HG03060 (cell line): ENCODE measurements at regions not wholly inside any gene's neighbourhood (a gene's known extent, or its start where the extent isn't known, plus 50 kb on each side); places are given as distances from the start of the nearest gene placed in this dataset.

ENCODE experiments used
- ATAC-seq: cut with Tn5 transposase; IDR thresholded peaks from one replicate; pipeline ENCODE4 v1.9.1; 2021; ENCODE audit warnings: low read depth, moderate number of reproducible peaks; ENCODE audit not compliant: unreplicated experiment

DNA sequence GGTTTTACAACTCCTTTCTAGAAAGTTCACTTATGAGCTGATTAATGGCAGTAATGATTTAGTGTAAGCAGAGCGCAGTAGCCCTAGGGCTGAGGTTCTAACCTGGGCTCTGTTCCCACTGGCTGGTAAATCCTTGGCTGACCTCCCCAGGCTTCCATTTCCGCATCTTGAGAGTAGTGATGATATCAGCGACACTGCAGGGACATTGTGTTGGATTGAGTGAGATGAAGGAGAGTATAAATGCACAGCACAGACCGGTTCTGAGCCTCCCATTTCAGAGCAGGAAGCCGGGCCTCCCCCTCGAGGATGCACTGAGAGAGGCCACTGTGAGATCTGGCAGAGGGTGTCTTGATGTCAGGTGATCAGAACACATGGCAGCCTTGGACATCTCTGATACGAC lies 477.2 kb upstream of the SULF2 start:
- ATAC-seq = no peak

DNA sequence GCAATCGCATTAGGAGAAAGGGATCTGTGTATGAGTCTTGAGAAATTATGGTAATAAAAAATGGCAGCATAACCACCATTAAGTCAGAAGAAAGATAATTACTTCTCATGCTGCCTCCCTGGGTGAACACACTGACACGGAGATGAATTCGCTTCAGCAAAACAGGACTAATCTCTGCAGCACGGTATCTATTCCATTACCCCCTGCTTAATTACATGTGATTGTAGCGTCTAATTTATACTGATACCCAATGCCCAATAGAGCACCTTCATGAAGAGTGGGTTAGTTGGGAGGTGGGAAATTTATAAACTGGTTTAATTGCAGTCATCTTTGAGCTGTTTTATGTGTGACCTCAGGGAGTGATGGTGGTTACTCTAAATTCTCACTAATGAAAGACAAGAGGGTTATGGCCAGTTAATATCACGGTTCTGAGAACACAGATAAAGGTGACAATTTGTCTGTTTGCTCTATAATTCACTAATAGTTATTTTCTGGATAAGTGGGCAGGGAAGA lies 476.2 kb upstream of the SULF2 start:
- no peak for ATAC-seq

DNA sequence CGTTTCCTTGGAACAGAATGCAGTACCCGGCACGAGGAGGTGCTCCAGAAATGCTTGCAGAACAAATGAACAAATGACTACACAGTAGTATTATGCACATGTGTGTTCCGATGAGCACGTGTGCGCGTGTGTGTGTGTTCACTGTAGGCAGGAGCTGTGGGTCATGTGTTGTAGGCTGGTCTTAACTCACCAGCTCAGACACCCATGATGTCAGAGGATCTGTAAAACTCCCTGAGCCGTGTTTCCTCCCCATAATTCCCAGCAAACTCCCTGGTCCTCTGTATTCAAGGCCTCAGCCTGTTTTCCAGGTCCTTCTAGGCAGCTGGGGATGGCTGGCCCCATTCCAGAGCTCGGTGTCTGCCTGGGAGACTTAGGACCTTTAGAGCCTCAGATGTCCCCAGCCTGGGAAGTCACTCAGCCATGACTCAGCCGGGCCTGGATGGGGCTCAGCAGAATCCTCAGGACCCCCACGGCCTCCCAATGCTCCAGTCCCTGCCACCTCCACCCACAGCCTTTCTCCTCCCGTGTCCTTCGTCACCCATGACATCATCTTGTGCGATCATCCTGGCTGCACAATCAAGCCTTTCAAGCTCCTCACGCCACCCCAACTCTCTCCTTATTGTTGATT lies 475.0 kb upstream of the SULF2 start:
- ATAC-seq = no peak

DNA sequence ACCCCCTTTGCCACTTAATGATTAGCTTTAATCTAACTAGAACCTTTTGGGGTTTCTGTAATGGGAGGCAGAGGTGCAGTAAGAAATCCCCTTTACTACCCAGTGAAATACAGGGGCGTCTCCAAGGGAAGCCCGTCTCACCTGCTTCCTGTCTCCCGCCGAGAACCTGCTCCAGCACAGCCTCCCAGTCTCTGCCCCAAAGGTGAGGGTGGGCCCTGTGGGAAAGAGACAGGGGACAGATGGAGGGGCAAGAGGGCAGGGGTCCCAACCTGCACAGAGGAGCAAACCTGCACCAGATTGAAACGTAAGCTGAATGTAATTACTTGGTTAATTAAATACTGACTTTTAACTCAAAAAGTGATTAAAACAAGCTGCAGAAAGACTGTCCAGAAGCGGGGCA lies 474.2 kb upstream of the SULF2 start:
- no peak for ATAC-seq

DNA sequence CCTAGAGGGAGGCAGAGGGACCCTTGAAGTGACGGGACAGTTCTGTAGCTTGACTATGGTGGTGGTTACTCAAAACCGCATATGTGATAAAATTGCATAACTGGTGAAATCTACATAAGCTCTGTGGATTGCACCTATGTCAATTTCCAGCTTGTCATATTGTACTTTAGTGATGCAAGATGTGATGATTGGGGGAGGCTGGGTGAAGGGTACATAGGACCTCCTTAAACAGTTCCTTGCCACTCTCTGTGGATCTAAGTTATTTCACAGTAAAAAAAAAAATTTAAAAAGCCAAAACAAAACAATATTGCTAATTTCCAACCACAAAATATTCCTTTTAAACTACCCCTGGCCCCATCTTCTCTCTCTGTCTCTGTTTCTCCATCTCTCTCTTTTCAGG lies 472.6 kb upstream of the SULF2 start:
- ATAC-seq = no peak

DNA sequence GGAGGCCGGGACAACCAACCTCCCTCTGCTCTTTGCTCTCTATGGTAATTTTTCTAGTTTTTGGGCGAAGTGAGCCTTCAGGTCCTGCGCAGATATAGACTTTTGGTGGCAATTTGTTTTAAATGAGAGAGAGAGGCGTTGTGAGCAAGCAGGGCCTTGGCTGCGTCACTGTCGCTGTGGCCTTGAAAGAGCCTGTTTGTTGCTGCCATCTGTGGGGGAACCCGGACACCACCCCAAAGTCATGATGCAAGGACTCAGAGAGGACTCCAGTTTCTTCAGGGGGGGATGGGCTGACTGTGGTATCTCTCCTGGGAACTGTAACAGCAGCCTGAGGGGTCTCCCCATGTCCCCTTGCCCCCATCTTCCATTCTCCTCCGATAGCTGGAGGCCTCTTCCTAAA lies 462.7 kb upstream of the SULF2 start:
- ATAC-seq = no peak

DNA sequence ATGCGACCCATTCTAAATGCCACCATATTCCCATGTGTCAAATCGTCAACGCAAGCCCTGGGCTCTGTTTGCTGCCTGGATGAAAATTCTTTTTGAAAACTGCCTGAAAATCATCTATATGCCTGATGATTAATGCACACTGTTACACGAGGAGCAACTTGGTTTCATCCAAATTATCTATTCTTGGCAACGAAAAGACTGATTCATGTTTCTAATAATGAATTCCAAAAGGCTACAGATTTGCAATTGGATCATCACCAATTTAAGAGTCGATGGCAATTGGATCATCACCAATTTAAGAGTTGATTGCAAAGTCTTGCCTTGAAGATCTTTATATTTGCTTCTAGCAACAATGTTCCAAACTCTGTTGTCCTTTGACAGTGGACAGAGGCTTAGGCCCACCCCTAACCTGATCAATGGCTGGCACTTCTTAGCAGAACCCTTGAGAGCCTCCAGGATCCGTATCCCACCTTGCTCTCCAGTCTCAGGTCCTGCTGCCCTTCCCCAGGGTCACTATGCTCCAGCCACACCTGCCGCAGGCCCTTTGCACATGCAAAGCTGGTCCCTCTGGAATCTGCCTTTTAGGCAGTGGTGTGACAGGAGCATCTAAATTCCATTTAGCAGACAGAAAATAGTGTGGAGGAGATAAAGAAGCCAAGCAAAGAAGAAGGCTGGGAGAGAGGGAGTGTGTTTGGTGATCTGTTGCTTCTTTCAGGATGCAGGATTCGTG lies 460.9 kb upstream of the SULF2 start:
- no peak for ATAC-seq

DNA sequence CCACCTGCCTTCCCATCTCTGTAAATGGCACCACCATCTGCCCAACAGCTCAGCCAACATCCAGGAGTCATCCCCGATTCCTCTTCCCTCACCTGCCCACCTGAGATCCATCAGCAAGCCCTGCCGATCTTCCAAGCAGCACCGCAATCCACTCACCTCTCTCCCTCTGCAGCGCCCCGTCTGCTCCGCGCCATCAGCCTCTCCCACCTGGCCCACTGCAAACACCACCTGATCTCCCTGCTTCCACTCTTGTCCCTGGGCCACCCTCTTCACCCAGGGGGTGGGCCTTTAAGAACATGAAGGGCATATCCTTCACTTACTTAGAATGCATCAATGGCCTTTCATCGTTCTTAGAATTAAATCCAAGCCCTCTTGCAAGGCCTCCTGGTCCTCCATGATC lies 457.3 kb upstream of the SULF2 start:
- no peak for ATAC-seq

DNA sequence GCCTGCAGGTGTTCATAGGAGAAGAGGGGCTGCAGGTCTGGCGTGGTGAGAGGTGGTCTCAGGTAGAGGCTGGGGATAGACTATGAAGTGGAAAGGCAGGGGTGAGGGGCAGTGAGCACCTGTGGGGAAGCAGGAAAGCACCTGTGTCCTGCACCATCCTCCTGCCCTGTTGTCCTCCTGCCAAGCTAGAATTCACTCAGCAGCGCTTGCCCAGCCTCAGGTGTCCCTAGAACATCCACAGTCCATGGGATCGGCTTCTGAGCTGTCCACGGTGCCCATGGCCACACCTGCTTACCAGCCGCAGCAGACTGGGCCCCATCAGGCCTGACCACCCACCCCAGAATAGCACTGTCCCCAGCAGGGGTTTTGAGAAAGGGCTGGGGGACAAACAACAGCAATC lies 456.2 kb upstream of the SULF2 start:
- no peak for ATAC-seq

DNA sequence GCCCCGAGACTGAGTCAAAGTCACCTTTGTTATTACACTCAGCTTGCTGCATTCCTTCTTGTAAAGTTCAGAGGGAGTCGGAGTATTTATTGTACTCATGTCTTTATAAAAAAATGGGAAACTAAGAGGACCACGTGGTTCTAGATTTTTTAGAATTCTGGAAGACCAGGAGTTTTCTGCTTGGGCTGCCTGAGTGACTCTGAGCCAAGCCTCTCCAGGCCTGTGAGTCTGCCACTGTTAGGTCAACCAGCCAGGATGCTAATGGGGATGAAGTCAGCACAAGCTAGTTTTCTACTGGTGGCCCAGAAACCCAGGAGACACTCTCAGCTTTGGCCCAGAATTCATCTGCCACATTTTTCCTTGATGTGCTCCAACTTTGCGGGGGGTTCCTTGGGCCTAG lies 453.5 kb upstream of the SULF2 start:
- ATAC-seq = no peak

DNA sequence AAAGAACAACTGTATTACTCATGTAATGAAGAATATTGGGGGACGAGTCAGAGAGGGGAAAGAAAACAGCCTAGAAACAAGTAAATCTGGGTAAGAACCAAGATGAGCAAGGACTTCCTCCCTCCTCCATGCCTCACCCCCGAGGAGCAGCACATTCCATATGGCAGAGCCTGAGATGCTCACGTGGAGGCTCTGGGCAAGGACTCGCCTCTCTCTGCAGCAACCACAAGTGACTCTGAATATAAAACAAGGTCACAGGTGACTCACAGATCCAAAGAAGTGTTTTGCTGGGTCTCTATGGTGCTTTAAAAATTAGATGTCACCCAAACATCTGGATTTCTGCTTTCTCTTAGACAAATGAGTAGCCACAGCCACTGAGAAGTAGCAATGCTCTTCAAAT lies 453.0 kb upstream of the SULF2 start:
- ATAC-seq = no peak

DNA sequence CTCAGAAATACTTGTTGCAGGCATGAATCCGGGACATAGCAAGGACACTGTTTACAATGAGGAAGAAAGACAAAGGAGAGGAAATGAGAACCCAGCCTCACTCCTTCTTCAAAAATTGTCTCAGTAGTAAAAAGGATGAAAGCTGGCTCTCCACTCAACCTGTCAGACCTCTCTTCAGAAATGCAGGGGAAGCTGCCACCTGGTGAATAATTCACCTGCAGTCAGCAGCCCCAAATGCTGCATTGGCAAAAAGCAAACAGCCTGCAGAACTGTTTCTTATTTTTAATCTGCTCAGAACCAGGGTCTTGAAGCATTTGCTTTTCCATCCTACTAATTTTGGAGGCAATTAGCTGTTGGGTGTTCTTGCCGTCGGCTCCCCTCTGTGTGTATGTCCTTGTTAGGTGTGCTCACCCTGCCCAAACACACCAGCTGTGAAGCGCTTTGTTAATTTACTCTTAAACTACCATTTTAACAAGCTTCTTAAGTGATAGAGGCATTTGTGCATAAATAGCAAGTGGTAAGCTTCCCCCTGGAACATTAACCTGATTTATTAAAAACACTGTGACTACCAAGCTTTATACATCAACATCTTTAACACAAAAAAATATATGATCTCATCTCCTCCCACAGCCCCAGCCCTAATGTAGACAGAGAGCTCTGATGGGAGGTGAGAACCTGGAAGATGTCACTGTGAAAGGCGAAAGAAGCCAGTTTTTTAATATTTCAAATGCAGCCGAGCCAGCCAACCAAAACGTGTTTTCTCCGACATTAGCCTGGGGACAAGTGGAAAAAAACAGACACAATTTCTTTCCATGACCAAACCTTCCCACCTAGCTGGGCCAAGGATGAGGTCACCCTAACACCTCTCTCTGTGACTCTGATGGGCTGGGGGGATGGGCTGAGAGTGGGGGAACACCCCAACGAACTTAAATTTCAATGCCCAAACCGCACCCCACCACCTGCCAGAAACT lies 451.0 kb upstream of the SULF2 start:
- ATAC-seq = no peak

DNA sequence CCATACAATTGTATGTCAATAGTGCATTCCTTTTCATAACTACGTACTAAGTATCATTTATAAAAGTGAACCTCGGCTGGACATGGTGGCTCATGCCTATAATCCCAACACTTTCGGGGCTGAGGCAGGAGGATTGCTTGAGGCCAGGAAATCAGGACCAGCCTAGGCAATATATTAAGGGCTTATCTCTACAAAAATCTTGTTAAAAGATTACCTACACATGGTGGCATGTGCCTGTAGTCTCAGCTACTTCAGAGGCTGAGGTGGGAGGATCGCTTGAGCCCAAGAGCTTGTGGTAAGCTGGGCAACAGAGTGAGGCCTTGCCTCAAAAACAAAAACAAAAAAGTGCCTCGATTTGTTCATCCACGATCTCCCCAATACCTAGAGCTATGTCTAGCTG lies 449.7 kb upstream of the SULF2 start:
- ATAC-seq = no peak

DNA sequence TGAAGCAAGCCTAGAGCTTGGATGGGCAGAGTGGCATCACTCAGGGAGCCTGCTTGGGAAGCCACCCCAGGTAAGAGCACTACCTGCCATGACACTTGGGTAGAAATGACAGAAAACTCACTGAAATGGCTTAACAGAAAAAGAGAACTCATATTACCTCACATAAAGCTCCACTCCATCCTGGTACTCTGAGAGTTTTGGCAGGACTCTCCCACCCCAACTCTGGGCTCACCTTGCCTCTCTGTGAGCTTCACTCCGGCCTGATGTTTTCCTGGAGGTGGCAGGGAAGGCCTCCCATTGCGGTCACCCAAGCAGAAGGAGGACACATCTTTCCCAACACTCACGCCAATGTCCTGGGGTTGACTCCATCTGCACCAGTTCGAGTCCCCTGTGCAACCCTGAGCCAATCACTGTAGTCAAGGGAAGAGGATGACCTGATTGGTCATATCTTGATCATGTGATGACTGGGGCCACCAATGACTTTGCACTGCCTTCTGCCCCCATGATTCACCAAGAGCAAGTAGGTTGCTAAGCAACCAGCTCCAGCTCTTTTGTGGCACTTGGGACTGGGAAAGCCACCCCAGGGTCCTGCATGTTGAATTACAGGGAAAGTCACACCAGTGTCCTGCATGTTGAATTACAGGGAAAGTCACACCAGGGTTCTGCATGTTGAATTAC lies 446.1 kb upstream of the SULF2 start:
- no peak for ATAC-seq

DNA sequence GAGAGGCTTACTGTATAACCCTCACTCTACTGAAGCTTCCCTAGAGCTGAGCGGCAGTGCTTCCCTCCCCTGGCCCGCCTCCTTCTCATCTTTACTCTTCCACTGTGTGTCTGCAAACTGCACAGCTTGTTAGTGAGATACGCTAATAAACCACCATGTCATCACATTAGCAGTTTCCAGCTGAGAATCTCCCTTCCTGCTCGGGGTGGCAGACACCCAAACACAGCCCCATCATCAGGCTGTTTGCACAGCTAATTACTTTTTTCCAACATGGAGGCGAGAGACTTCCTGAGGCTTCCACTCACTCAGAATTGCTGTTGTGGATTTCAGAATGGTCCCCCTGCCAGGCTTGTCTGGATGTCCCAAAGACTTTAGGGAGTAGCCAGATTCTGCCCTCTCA lies 444.9 kb upstream of the SULF2 start:
- no peak for ATAC-seq

DNA sequence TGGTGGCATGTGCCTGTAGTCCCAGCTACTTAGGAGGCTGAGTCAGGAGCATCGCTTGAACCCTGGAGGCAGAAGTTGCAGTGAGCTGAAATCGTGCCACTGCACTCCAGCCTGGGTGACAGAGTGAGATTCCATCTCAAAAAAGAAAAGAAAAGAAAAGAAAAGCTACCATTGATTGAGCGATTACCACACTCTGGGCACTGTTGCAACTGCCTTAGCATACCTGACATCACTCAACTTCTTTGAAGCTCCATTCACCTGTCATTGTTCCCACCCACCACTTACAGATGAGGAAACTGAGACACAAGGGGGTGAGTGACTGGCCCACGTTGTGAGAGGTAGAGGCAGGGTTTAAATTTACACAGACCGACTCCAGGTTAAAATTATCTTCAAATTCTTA lies 442.1 kb upstream of the SULF2 start:
- ATAC-seq = no peak

DNA sequence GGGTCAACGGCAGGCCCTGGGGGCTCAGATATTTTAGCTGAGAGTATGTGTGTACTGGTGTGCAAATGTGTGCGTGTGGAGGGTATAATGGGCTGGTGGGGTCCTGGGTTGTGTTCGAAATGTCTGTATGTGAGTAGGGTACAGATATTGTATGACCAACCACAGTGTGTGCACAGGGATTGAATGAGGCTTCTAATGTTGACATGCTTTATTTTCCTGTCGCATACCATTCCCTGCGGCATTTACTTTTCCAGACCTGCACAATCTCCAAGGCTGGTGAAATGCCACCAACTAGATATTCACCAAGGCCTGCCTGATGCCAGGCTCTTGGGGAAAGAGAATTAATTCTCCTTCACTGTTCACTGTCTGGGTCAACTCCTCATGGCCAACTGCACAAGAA lies 441.4 kb upstream of the SULF2 start:
- ATAC-seq = no peak

DNA sequence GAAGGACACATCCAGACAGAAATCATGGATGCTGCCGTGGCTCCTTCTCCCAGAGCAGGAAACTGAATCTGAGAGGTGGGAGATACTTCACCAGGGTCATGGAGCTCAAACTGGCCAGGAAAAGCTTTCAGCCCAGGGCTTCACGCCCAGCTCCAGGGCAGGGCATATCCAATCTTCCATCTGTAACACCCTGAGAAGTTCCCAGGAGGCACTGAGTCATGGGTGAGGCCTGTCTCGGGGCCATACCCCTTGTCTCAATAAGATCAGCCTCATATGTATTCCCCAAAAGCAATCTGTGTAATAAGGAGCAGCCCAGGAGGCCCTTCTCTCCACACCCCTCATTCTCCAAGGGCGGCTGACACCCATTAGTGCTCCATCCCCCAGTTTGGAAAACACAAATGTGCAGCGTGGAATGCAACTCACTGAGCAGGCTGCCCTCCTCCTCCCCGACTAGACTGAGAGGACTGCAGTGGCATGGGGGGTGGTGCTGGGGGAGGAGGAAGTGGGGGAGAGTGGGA lies 439.3 kb upstream of the SULF2 start:
- no peak for ATAC-seq

DNA sequence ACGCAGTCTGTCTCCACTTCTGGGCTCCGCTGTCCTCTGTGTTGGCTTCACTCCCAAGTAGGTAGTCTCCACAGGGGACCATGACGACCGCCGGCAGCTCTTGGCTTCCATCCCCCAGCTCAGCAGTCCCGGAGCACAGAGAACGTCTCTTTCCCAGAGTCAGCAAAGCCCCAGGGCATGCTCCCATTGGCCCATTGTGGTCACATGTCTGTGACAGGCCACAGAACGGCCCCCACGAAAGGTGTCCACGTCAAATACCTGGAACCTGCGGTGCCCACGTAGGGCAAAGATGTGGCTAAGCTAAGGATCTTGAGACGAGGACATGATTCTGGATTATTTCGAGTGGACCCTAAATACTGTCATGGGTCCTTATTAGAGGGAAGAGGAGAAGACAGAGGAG lies 438.4 kb upstream of the SULF2 start:
- ATAC-seq = no peak

DNA sequence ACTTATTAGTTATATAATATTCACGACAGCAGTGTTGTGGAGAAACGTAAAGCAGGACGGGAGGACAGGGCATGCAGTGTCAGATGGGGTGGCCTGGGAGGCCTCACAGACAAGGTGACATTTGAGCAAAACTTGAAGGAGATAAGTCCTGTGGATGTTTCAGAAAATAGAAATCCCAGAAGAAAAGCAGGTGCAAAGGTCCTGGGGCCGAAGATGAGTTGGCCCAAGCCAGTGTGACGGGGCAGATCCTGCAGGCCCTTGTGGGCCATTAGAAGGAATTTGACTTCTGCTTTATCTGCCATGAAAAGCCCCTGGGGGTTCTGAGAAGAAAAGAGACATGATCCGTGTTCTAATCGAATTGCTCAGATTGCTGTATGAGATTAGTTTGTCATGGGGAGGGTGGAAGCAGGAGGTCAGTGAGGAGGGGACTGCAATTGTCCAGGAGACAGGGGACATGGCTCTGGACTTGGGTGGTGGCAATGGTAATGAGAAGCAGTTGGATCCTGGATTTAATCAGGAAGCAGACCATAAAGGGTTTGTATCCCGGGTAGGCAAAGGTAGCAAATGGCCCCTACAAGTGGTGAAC lies 437.4 kb upstream of the SULF2 start:
- no peak for ATAC-seq
